ENCODE measurements at regions not wholly inside any gene's neighbourhood (a gene's known extent, or its start where the extent isn't known, plus 50 kb on each side); places are given as distances from the start of the nearest gene placed in this dataset.

DNA sequence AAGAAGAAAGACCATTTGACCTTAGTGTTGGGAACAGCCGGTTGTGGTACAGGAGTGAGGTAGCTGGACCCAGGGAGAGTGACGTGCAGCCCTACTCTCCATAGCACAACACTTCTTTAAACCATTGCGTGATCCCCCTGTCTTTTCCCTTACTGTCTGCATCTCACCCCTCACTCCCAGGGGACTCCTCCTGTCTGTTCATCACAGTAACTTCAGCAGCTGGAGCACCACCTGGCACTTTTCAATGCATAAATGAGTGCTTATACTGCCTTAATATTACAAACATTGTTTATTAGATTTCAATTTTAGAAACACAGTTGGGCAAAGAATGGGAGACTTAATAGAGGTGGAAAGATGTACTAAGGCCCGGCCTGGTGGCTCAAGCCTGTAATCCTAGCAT is 285.5 kb downstream of the UQCRFS1 start:
- no peak for DNase-seq

- no peak for DNase-seq
Observed at GRCh38 chr19:28920269-28921066, 292.5 kb downstream of the UQCRFS1 start.

DNA sequence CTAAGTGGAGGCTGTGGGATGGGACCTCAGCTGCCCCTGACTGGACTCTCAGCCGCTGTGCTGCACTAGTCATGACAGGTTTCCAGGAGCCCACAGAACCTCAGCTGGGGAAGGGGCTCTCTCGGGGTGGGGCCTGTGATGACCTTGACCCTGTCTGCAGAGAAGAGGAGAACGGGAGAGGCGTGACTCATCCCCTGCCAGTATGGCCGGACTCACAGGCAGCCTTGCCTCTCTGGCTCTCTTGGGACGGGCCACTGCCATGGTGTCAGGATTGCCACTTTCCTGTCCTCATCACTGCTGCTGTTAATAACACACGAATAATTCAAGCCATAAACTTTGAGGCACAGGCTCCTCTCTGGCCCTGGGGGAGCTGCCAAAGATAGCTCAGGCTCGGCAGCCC is 295.3 kb downstream of the UQCRFS1 start:
- no peak for DNase-seq

DNA sequence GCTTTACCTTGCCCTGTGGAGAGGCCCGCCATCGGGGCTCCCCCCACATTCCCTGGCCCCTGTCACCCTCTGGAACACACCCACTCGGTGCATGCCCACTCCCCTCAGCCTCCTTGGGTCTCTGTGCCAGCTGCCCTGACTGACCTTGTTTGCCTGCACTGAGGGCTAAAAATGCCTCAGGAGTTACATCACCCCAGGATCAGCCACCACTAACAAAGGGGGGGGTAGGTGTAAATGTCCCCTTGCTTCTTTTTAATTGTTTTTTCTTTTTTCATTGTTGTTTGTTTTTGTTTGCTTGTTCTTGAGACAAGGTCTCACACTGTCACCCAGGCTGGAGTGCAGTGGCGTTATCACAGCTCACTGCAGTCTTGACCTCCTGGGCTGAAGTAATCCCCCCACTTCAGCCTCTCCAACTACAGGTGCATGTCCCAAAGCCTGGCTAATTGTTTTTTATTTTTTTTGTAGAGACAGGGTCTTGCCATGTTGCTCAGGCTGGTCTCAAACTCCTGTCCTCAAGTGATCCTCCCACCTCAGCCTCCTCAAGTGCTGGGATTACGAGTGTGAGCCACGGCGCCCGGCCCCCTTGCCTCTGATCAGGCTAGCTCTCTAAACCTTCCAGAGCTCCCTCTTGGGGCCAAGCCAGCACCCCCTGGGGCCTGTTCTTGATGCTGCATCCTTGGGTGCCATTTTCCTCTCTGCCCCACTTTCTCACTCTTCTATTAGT is 297.1 kb downstream of the UQCRFS1 start:
- no peak for DNase-seq

- DNase-seq = no peak
Observed at GRCh38 chr19:28915202-28915601, 297.7 kb downstream of the UQCRFS1 start.

- no peak for DNase-seq
Observed at GRCh38 chr19:28914173-28914572, 298.8 kb downstream of the UQCRFS1 start.

DNA sequence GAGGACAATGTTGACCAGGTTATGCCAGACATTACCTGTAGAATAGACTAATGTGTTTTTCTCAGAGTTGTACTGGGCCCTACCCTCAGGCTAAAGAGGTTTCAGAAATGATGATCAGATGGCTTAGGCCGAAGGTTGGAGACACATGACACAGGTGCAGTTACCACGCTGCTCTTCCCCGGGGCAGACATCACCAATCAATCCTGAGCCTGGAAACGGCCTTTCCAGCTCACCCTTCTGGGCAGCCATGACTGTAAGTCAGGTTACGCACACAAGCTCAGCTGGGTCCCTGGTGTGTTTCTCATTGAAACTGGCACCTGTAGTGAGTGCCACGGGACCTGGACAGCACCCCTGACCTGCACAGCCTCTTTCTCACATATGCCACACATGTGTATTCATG is 299.3 kb downstream of the UQCRFS1 start:
- DNase-seq = no peak

DNA sequence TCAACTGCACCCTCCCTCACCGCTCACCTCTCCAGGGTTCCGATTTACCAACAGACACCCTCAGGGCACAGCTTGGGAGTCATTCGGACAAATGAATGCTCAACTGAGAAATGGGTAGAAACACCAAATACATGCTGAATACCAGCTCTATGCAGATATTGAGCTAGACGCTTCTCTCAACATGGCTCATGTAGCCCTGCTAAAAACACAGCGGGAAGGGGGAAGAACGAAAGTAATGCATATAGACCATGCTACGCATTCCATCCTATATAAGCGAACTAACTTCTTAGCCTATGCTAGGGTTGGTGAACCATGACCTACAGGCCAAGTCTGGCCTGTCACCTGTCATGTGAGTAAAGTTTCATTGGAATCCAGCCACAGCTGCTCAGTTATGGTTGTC is 304.0 kb downstream of the UQCRFS1 start:
- DNase-seq = no peak

DNA sequence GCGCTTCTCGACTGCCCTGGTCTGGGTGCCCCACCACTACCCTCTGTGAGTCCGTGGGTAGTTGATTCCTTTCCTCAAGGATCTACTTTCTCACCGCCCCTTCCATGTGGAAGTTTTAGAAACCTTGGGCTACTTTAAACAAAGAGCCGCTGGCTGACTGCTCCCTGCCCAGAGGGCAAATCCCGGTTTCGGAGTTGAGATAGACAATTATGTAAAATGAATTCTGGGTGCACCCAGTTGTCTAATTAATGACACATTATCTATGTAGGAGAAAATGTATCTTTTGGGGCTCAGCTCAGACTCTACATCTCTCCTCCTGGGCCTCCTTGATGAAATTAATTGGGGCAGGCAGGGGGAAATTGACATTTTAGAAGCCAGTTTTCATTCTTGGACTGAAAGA is 305.4 kb downstream of the UQCRFS1 start:
- DNase-seq = no peak

DNA sequence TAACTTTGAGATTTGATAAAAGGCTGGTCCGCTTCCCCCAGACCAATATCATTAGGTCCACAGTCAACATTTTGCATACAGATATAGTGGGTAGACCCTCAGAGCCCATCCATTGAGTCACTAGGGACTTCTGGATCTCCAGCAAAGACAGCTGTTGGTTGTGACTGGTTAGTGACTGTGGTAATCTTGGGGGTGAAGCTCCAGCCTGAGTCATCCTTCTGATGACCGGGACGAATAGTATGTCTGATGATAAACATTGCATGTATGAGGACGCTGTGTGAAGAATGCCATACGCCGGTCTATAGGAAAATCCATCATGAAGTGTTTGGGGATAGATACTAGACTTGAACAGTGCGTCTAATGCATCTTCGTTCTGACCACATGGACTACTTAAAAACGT is 307.0 kb downstream of the UQCRFS1 start:
- DNase-seq = no peak

GRCh38 chr19:28899703-28900102 is 313.2 kb downstream of the UQCRFS1 start:
- no peak for DNase-seq

- no peak for DNase-seq
Observed at GRCh38 chr19:28898249-28898648, 314.7 kb downstream of the UQCRFS1 start.

DNA sequence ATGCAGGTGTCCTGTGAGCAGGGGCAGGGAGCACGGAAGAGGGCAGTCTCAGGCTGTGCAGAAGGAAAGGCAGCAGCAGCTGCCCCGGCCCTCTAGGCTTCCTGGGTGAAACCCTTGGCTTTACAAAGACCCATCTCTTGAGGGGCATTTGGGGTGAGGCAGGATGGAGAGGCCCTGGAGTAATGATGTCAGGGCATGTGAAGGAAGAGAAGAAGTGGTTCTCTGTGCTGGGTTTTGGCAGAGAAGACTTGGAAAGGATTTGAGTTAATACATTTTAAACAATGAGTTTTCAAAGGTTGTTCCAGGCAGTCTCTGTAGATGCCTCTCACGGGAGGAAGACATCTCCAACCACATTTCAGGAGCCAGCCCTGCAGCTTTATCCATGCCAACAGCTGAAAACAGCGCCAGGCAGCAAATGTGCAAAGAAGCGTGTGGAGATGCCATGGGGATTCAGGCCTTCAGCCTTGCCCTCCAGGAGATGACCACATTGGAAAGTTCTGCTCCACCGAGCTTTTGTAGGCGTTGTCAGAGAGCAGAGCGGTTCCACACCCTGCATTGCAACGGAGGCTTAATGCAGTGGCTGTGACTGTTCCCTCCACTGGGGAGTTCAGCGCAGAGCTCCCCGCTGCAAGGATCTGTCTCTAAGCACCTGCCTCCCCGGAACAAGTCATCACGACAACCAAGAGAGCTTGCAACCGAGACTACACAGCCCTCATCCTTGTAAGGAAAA is 322.8 kb downstream of the UQCRFS1 start:
- DNase-seq = no peak

GRCh38 chr19:28887920-28888618 is 324.9 kb downstream of the UQCRFS1 start:
- no peak for DNase-seq

DNA sequence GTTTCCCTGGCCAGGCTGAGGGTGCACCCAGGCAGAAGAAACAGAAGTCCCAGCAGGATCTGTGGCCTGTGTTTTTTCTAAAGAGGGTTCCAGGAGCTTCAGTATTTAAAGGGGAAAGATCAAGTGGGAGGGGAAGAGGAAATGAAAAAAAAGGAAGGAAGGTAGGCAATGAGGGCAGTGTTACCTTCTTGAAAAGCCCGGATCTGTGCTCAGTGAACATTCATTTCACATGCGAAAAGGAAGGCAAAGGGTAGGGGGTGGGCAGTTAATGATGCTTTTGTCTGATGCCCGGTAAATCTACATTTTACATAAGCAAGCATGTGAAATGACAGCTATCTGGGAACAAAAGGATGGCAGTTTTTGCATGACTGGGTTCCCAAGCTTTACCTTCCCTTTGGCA is 326.2 kb downstream of the UQCRFS1 start:
- DNase-seq = no peak

DNA sequence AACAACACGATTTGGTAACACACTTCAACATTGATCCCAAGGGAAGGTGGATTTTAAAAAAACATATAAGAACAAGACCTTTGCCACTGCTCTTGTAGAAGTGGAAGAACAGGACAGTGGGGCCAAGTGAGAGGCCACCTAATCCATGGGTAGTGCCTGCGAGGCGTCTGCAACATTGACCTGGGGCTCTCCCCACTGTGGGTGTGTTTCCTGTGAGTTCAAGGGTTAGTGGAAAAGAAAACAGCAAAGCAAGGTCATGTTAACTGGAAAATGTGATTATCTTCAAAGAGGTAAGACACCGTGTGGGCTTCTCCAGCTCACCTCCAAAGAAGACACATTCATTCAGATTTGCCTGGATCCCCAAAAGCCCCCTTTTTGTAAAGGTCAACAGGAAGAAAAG is 327.0 kb downstream of the UQCRFS1 start:
- DNase-seq = no peak

GRCh38 chr19:28884786-28885476 is 328.0 kb downstream of the UQCRFS1 start:
- no peak for DNase-seq

GRCh38 chr19:28883241-28883693 is 329.7 kb downstream of the UQCRFS1 start:
- DNase-seq = no peak

DNA sequence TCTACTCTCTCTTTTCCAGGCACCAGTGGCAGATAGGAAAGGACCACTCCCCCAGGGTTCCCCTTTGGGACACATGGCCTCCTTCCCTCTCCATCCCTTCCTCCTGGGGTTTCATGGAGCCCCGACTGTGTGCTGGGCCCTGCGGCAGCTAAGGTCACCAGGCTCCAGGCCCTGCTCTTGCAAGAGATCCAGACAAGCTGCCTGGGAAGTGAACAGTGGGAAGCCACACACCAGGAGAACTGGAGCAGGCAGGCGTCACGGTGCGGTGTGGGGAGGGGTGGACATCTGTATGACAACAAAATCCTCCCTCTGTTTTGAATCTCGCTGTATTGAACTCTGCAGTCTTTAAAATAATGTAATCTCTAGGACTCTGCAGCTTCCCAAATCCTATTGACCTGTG is 330.1 kb downstream of the UQCRFS1 start:
- no peak for DNase-seq

GRCh38 chr19:28881616-28882015 is 331.3 kb downstream of the UQCRFS1 start:
- DNase-seq = no peak

GRCh38 chr19:28880735-28881401 is 332.1 kb downstream of the UQCRFS1 start:
- DNase-seq = no peak

All from COR-L47 (cell line).